ENCODE measurements at regions not wholly inside any gene's neighbourhood (a gene's known extent, or its start where the extent isn't known, plus 50 kb on each side); places are given as distances from the start of the nearest gene placed in this dataset.

DNA sequence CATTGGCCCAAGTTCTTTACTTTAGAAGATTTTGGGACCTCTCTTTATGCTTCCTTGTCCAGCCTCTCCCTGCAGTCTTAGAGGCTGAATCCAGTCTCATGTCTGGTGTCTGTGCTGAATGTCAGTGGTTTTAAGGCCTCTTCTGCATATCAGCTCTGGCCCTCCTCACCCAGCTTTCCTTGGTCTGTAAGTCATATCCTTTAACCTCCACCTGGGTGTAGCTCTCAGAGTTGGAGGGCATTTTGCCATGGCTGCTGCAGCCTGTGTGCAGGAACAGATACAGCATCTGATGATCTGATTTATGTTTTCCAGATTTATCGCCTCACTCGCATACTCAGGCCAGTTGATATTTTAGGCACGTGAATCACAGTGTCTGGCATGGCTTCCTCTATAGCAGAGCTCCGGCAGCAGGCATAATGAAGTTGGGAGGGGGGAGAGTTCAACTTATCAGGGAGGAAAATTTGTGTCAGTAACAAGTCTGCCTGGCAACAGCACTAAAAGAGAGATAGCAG, 335.0 kb downstream of the PCNX1 start:
- Mint-ChIP-seq H3K4me1 (peaks cover 18 to 30% of the 10 kb centered on the region in 2 donors), H3K27me3 (ENCODE audit: low read depth in 2 of 2) (no peaks in the 10 kb centered on the region), H3K9me3 (no peaks in the 10 kb centered on the region), H3K27ac (no peak overlapping the region), H3K36me3 (no peaks in the 10 kb centered on the region), H3K4me3 (no peak overlapping the region)
- H3K36me3 ChIP-seq (ENCODE audit: control insufficient read depth, insufficient read depth, low read length), result no peaks in the 10 kb centered on the region
- TF ChIP-seq, protein P1, sequence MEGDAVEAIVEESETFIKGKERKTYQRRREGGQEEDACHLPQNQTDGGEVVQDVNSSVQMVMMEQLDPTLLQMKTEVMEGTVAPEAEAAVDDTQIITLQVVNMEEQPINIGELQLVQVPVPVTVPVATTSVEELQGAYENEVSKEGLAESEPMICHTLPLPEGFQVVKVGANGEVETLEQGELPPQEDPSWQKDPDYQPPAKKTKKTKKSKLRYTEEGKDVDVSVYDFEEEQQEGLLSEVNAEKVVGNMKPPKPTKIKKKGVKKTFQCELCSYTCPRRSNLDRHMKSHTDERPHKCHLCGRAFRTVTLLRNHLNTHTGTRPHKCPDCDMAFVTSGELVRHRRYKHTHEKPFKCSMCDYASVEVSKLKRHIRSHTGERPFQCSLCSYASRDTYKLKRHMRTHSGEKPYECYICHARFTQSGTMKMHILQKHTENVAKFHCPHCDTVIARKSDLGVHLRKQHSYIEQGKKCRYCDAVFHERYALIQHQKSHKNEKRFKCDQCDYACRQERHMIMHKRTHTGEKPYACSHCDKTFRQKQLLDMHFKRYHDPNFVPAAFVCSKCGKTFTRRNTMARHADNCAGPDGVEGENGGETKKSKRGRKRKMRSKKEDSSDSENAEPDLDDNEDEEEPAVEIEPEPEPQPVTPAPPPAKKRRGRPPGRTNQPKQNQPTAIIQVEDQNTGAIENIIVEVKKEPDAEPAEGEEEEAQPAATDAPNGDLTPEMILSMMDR (IDR thresholded peaks at IDR 0.05), result no peak
- no peak overlapping the region for H3K4me3 ChIP-seq (ENCODE audit: low read length)
- H3K27me3 ChIP-seq (ENCODE audit: control insufficient read depth, insufficient read depth, low read length), result no peaks in the 10 kb centered on the region
- H3K4me1 ChIP-seq (ENCODE audit: control insufficient read depth, insufficient read depth, low read length), result peaks cover 27% of the 10 kb centered on the region
- H3K27ac ChIP-seq (ENCODE audit: low read length), result no peak overlapping the region
- intact Hi-C loops (cut with micrococcal nuclease), result no loop called here
- no peak for DNase-seq
- no peak for ATAC-seq
- WGBS (ENCODE audit: insufficient coverage), result 64% methylated on average over 4 of the region's 4 CpGs
- H3K9me3 ChIP-seq (ENCODE audit: control insufficient read depth, insufficient read depth, low read length), result no peaks in the 10 kb centered on the region

DNA sequence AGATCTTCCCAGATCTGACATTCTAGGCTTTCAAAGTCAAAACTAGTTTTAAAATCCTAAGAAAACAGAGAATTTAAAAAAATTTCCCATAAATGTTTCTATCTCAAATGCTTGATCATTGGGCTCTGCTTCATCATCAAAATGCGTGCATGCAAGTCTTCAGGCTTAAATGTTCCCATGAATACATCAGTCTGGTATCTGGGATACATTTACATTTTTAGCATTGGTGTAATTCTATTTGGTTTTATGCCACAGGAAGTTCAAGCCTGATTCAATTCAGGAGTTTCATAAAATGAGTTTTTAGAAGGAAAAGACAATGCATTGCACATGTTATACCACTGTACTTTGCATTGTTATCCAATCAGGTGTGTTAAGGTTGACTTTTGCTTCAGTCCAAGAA, 336.4 kb downstream of the PCNX1 start:
- H3K4me1 Mint-ChIP-seq, result peaks cover 32 to 39% of the 10 kb centered on the region in 2 donors
- no peaks in the 10 kb centered on the region for H3K36me3 Mint-ChIP-seq
- no peak overlapping the region for H3K4me3 Mint-ChIP-seq
- no peak for DNase-seq
- intact Hi-C loops (cut with micrococcal nuclease), result no loop called here
- Histone ChIP-seq H3K9me3 (ENCODE audit: control insufficient read depth, insufficient read depth, low read length) (no peaks in the 10 kb centered on the region), H3K27me3 (ENCODE audit: control insufficient read depth, insufficient read depth, low read length) (no peaks in the 10 kb centered on the region), H3K36me3 (ENCODE audit: control insufficient read depth, insufficient read depth, low read length) (no peaks in the 10 kb centered on the region), H3K4me1 (ENCODE audit: control insufficient read depth, insufficient read depth, low read length) (peaks cover 27% of the 10 kb centered on the region), H3K4me3 (ENCODE audit: low read length) (no peak overlapping the region), H3K27ac (ENCODE audit: low read length) (no peak overlapping the region)
- ATAC-seq, result no peak
- peaks cover 0 to 4% of the 10 kb centered on the region in 2 donors for H3K9me3 Mint-ChIP-seq
- H3K27ac Mint-ChIP-seq, result no peak overlapping the region
- no peaks in the 10 kb centered on the region for H3K27me3 Mint-ChIP-seq (ENCODE audit: low read depth in 2 of 2)
- 96% methylated on average over 1 of the region's 1 CpG for WGBS (ENCODE audit: insufficient coverage)
- TF ChIP-seq, protein P1 (IDR thresholded peaks at IDR 0.05), result no peak

DNA sequence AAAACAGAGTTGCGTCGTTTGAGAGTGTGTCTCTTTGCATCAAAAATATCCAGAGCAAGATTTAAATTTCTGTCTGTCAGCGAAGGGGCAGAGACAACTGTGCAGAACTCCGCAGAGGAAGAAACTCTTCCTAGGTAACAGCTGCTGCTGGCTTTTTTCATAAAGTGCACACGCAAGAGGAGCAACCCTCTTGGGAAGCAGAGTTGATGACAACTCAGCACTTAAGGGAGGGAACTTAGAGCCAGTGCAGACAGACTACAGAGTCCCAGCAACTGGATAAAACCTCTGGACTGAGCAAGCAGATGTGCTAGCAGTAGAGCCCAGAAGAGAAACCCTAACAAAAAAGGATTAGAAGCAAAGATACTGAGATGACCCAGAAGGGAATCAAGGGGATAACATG, 337.1 kb downstream of the PCNX1 start:
- H3K36me3 Mint-ChIP-seq, result no peaks in the 10 kb centered on the region

More for the DNA sequence above, 337.1 kb downstream of the PCNX1 start:
- intact Hi-C loops (cut with micrococcal nuclease), result no loop called here
- Mint-ChIP-seq H3K9me3 (peaks cover 0 to 4% of the 10 kb centered on the region in 2 donors), H3K4me1 (peaks cover 32 to 39% of the 10 kb centered on the region in 2 donors), H3K27ac (no peak overlapping the region), H3K4me3 (no peak overlapping the region), H3K27me3 (ENCODE audit: low read depth in 2 of 2) (no peaks in the 10 kb centered on the region)
- WGBS (ENCODE audit: insufficient coverage), result over 99% methylated on average over 5 of the region's 5 CpGs
- Histone ChIP-seq H3K27ac (ENCODE audit: low read length) (no peak overlapping the region), H3K4me3 (ENCODE audit: low read length) (no peak overlapping the region), H3K36me3 (ENCODE audit: control insufficient read depth, insufficient read depth, low read length) (no peaks in the 10 kb centered on the region), H3K4me1 (ENCODE audit: control insufficient read depth, insufficient read depth, low read length) (peaks cover 27% of the 10 kb centered on the region), H3K9me3 (ENCODE audit: control insufficient read depth, insufficient read depth, low read length) (no peaks in the 10 kb centered on the region), H3K27me3 (ENCODE audit: control insufficient read depth, insufficient read depth, low read length) (no peaks in the 10 kb centered on the region)
- TF ChIP-seq, protein P1 (IDR thresholded peaks at IDR 0.05), result no peak
- no peak for DNase-seq
- no peak for ATAC-seq
